ENCODE measurements at regions not wholly inside any gene's neighbourhood (a gene's known extent, or its start where the extent isn't known, plus 50 kb on each side); places are given as distances from the start of the nearest gene placed in this dataset.

GRCh38 chr10:91023700-91024398 is 103.0 kb upstream of the ANKRD1 start:
- Histone ChIP-seq H3K27ac (ENCODE audit: low read length) (no peak overlapping the region), H3K36me3 (ENCODE audit: insufficient read depth, low read depth, low read length) (no peaks in the 10 kb centered on the region), H3K9ac (ENCODE audit: low read depth, low read length) (no peak overlapping the region)

GRCh38 chr10:91024541-91024940 is 103.7 kb upstream of the ANKRD1 start:
- H3K36me3 ChIP-seq (ENCODE audit: insufficient read depth, low read depth, low read length), result no peaks in the 10 kb centered on the region
- H3K27me3 ChIP-seq (ENCODE audit: insufficient read depth, low read length), result no peaks in the 10 kb centered on the region
- no peaks in the 10 kb centered on the region for H3K4me1 ChIP-seq (ENCODE audit: insufficient read depth, low read length)
- H3K4me3 ChIP-seq (ENCODE audit: low read length), result no peak overlapping the region
- no peaks in the 10 kb centered on the region for H3K9me3 ChIP-seq (ENCODE audit: insufficient read depth, low read depth, low read length)
- no peak overlapping the region for H3K27ac ChIP-seq (ENCODE audit: low read length)
- H3K9ac ChIP-seq (ENCODE audit: low read depth, low read length), result no peak overlapping the region

More at GRCh38 chr10:91023700-91024398, 103.0 kb upstream of the ANKRD1 start:
- H3K27me3 ChIP-seq (ENCODE audit: insufficient read depth, low read length), result no peaks in the 10 kb centered on the region
- H3K4me3 ChIP-seq (ENCODE audit: low read length), result no peak overlapping the region
- H3K4me1 ChIP-seq (ENCODE audit: insufficient read depth, low read length), result no peaks in the 10 kb centered on the region
- H3K9me3 ChIP-seq (ENCODE audit: insufficient read depth, low read depth, low read length), result no peaks in the 10 kb centered on the region

GRCh38 chr10:91032611-91033206 is 111.8 kb upstream of the ANKRD1 start:
- H3K4me3 ChIP-seq (ENCODE audit: low read length), result no peak overlapping the region
- H3K4me1 ChIP-seq (ENCODE audit: insufficient read depth, low read length), result peaks cover 10% of the 10 kb centered on the region; the same call in 1 of the 2 replicates
- H3K27me3 ChIP-seq (ENCODE audit: insufficient read depth, low read length), result no peaks in the 10 kb centered on the region
- H3K9ac ChIP-seq (ENCODE audit: low read depth, low read length), result no peak overlapping the region
- no peaks in the 10 kb centered on the region for H3K9me3 ChIP-seq (ENCODE audit: insufficient read depth, low read depth, low read length)
- no peaks in the 10 kb centered on the region for H3K36me3 ChIP-seq (ENCODE audit: insufficient read depth, low read depth, low read length)
- no peak overlapping the region for H3K27ac ChIP-seq (ENCODE audit: low read length)

GRCh38 chr10:91033324-91033950 is 112.5 kb upstream of the ANKRD1 start:
- H3K27me3 ChIP-seq (ENCODE audit: insufficient read depth, low read length), result no peaks in the 10 kb centered on the region
- no peak overlapping the region for H3K9ac ChIP-seq (ENCODE audit: low read depth, low read length)
- no peak overlapping the region for H3K4me3 ChIP-seq (ENCODE audit: low read length)
- no peaks in the 10 kb centered on the region for H3K36me3 ChIP-seq (ENCODE audit: insufficient read depth, low read depth, low read length)
- H3K9me3 ChIP-seq (ENCODE audit: insufficient read depth, low read depth, low read length), result no peaks in the 10 kb centered on the region
- H3K4me1 ChIP-seq (ENCODE audit: insufficient read depth, low read length), result peaks cover 10% of the 10 kb centered on the region; the same call in 1 of the 2 replicates
- no peak overlapping the region for H3K27ac ChIP-seq (ENCODE audit: low read length)

GRCh38 chr10:91034042-91034441 is 113.2 kb upstream of the ANKRD1 start:
- H3K4me3 ChIP-seq (ENCODE audit: low read length), result no peak overlapping the region
- H3K27ac ChIP-seq (ENCODE audit: low read length), result no peak overlapping the region

GRCh38 chr10:91034494-91035159 is 113.7 kb upstream of the ANKRD1 start:
- Histone ChIP-seq H3K4me1 (ENCODE audit: insufficient read depth, low read length) (peaks cover 10% of the 10 kb centered on the region; the same call in 1 of the 2 replicates), H3K27me3 (ENCODE audit: insufficient read depth, low read length) (no peaks in the 10 kb centered on the region), H3K9me3 (ENCODE audit: insufficient read depth, low read depth, low read length) (no peaks in the 10 kb centered on the region), H3K27ac (ENCODE audit: low read length) (no peak overlapping the region), H3K36me3 (ENCODE audit: insufficient read depth, low read depth, low read length) (no peaks in the 10 kb centered on the region), H3K9ac (ENCODE audit: low read depth, low read length) (no peak overlapping the region), H3K4me3 (ENCODE audit: low read length) (no peak overlapping the region)

More at GRCh38 chr10:91034042-91034441, 113.2 kb upstream of the ANKRD1 start:
- H3K36me3 ChIP-seq (ENCODE audit: insufficient read depth, low read depth, low read length), result no peaks in the 10 kb centered on the region
- H3K9ac ChIP-seq (ENCODE audit: low read depth, low read length), result no peak overlapping the region
- peaks cover 10% of the 10 kb centered on the region; the same call in 1 of the 2 replicates for H3K4me1 ChIP-seq (ENCODE audit: insufficient read depth, low read length)
- H3K27me3 ChIP-seq (ENCODE audit: insufficient read depth, low read length), result no peaks in the 10 kb centered on the region
- H3K9me3 ChIP-seq (ENCODE audit: insufficient read depth, low read depth, low read length), result no peaks in the 10 kb centered on the region

GRCh38 chr10:91035650-91036292 is 114.9 kb upstream of the ANKRD1 start:
- no peaks in the 10 kb centered on the region for H3K9me3 ChIP-seq (ENCODE audit: insufficient read depth, low read depth, low read length)
- peaks cover 10% of the 10 kb centered on the region; the same call in 1 of the 2 replicates for H3K4me1 ChIP-seq (ENCODE audit: insufficient read depth, low read length)
- H3K27ac ChIP-seq (ENCODE audit: low read length), result no peak overlapping the region
- no peak overlapping the region for H3K4me3 ChIP-seq (ENCODE audit: low read length)
- no peak overlapping the region for H3K9ac ChIP-seq (ENCODE audit: low read depth, low read length)
- no peaks in the 10 kb centered on the region for H3K36me3 ChIP-seq (ENCODE audit: insufficient read depth, low read depth, low read length)
- H3K27me3 ChIP-seq (ENCODE audit: insufficient read depth, low read length), result no peaks in the 10 kb centered on the region

GRCh38 chr10:91036807-91037411 is 116.0 kb upstream of the ANKRD1 start:
- H3K36me3 ChIP-seq (ENCODE audit: insufficient read depth, low read depth, low read length), result no peaks in the 10 kb centered on the region
- peaks cover 10% of the 10 kb centered on the region; the same call in 1 of the 2 replicates for H3K4me1 ChIP-seq (ENCODE audit: insufficient read depth, low read length)
- H3K27ac ChIP-seq (ENCODE audit: low read length), result no peak overlapping the region
- H3K9ac ChIP-seq (ENCODE audit: low read depth, low read length), result no peak overlapping the region
- no peaks in the 10 kb centered on the region for H3K9me3 ChIP-seq (ENCODE audit: insufficient read depth, low read depth, low read length)
- H3K4me3 ChIP-seq (ENCODE audit: low read length), result no peak overlapping the region
- no peaks in the 10 kb centered on the region for H3K27me3 ChIP-seq (ENCODE audit: insufficient read depth, low read length)

- H3K27me3 ChIP-seq (ENCODE audit: insufficient read depth, low read length), result no peaks in the 10 kb centered on the region
- H3K9ac ChIP-seq (ENCODE audit: low read depth, low read length), result no peak overlapping the region
- no peaks in the 10 kb centered on the region for H3K36me3 ChIP-seq (ENCODE audit: insufficient read depth, low read depth, low read length)
- no peak overlapping the region for H3K27ac ChIP-seq (ENCODE audit: low read length)
- peaks cover 10% of the 10 kb centered on the region; the same call in 1 of the 2 replicates for H3K4me1 ChIP-seq (ENCODE audit: insufficient read depth, low read length)
- H3K4me3 ChIP-seq (ENCODE audit: low read length), result no peak overlapping the region
- no peaks in the 10 kb centered on the region for H3K9me3 ChIP-seq (ENCODE audit: insufficient read depth, low read depth, low read length)
Measured at GRCh38 chr10:91038971-91039370, 118.1 kb upstream of the ANKRD1 start.

- no peaks in the 10 kb centered on the region for H3K9me3 ChIP-seq (ENCODE audit: insufficient read depth, low read depth, low read length)
- H3K27me3 ChIP-seq (ENCODE audit: insufficient read depth, low read length), result no peaks in the 10 kb centered on the region
Measured at GRCh38 chr10:91040343-91040742, 119.5 kb upstream of the ANKRD1 start.

GRCh38 chr10:91042069-91042468 is 121.2 kb upstream of the ANKRD1 start:
- H3K27me3 ChIP-seq (ENCODE audit: insufficient read depth, low read length), result no peaks in the 10 kb centered on the region
- no peak overlapping the region for H3K27ac ChIP-seq (ENCODE audit: low read length)

More at GRCh38 chr10:91040343-91040742, 119.5 kb upstream of the ANKRD1 start:
- Histone ChIP-seq H3K36me3 (ENCODE audit: insufficient read depth, low read depth, low read length) (no peaks in the 10 kb centered on the region), H3K27ac (ENCODE audit: low read length) (no peak overlapping the region), H3K4me3 (ENCODE audit: low read length) (no peak overlapping the region), H3K4me1 (ENCODE audit: insufficient read depth, low read length) (peaks cover 6% of the 10 kb centered on the region; the same call in 1 of the 2 replicates), H3K9ac (ENCODE audit: low read depth, low read length) (no peak overlapping the region)

More at GRCh38 chr10:91042069-91042468, 121.2 kb upstream of the ANKRD1 start:
- no peaks in the 10 kb centered on the region for H3K36me3 ChIP-seq (ENCODE audit: insufficient read depth, low read depth, low read length)
- H3K4me1 ChIP-seq (ENCODE audit: insufficient read depth, low read length), result no peaks in the 10 kb centered on the region
- H3K9me3 ChIP-seq (ENCODE audit: insufficient read depth, low read depth, low read length), result no peaks in the 10 kb centered on the region; the same call in 1 of the 2 replicates
- no peak overlapping the region for H3K9ac ChIP-seq (ENCODE audit: low read depth, low read length)
- H3K4me3 ChIP-seq (ENCODE audit: low read length), result no peak overlapping the region
